Suprapubic skin (tissue), 3 donors: ENCODE measurements at regions not wholly inside any gene's neighbourhood (a gene's known extent, or its start where the extent isn't known, plus 50 kb on each side); places are given as distances from the start of the nearest gene placed in this dataset.

Source experiments
- POLR2AphosphoS5 ChIP-seq, 3 donors: sonication (generic); formaldehyde crosslinking; IDR thresholded peaks; one replicate each; pipeline ENCODE4 v1.6.1; 2017; ENCODE audit warnings: antibody characterized with exemption in 3 of 3
- TF ChIP-seq, protein P1 (sequence below), 2 donors: fragments of 200-600 bp in 1 of 2; fragments of 450-650 bp in 1 of 2; sonication (generic) in 1 of 2; IDR thresholded peaks; one replicate each; pipeline ENCODE4 v1.5.1; 2016 to 2019; ENCODE audit warnings: antibody characterized with exemption in 2 of 2, mild to moderate bottlenecking in 1 of 2, moderate library complexity in 1 of 2

DNA sequence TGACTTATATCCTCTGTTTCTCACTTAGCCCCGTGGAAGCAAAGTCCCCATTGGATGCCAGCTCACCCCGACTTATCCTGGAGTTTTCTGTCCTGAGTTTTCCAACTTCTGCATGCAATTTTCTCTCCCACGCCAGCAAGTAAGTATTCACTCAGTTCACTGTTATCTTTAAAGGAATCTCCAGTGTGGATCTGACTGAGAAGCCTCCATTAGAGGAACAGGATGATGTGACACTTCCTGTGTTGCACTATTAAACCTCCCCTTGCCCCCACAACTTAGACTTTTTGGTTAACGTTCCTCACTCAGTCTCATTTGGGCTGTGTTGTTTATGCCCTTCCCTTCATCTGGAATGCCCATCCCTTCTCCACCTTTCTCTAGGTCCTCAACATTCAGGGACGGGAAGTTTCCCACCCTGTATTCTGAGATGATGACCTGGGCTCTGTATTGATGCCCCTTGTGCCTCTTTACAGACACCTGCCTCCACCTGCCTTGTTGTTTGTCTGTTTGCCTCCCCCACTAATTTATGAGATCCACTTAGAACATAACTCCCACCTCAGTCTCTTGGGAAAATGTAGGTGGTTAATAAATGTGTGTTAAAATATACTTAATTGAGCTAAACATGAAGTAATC lies 536.1 kb upstream of the RAB6C start:
- TF ChIP-seq, protein P1, sequence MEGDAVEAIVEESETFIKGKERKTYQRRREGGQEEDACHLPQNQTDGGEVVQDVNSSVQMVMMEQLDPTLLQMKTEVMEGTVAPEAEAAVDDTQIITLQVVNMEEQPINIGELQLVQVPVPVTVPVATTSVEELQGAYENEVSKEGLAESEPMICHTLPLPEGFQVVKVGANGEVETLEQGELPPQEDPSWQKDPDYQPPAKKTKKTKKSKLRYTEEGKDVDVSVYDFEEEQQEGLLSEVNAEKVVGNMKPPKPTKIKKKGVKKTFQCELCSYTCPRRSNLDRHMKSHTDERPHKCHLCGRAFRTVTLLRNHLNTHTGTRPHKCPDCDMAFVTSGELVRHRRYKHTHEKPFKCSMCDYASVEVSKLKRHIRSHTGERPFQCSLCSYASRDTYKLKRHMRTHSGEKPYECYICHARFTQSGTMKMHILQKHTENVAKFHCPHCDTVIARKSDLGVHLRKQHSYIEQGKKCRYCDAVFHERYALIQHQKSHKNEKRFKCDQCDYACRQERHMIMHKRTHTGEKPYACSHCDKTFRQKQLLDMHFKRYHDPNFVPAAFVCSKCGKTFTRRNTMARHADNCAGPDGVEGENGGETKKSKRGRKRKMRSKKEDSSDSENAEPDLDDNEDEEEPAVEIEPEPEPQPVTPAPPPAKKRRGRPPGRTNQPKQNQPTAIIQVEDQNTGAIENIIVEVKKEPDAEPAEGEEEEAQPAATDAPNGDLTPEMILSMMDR (IDR thresholded peaks at IDR 0.05), result no peak
- no peak for TF ChIP-seq POLR2AphosphoS5 (IDR thresholded peaks at IDR 0.05)
